Renal pelvis (tissue), 1 donor: ENCODE measurements at regions not wholly inside any gene's neighbourhood (a gene's known extent, or its start where the extent isn't known, plus 50 kb on each side); places are given as distances from the start of the nearest gene placed in this dataset.
"Not testable (repeated sequence)": the region's sequence is repeated elsewhere in the genome, so short reads cannot be mapped to it uniquely, and the experiment has no call there.

Experiments
- DNase-seq: peaks from one replicate; pipeline ENCODE4 v3.0.0-alpha.2; 2013

DNA sequence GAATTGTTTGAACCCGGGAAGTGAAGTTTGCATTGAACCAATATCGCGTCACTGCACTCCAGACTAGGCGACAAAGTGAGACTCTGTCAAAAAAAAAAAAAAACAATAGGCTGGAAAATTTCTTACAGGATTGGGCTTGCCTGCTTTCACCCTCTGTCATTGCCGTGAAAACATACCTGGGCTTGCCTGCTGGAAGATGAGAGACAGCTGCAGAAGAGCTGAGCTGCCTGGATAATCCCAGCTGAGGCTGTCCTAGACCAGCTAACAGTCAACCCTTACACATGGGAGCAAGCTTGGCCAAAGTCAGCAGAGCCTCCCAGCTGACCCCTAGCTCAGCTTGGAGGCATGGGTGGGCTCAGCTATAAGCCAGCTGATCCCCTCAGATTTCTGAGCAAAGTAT lies 306.2 kb downstream of the CCSER2 start:
- DNase-seq = no peak

GRCh38 chr10:84650628-84651027 lies 322.2 kb downstream of the CCSER2 start:
- DNase-seq = not testable (repeated sequence)

GRCh38 chr10:84654671-84655070 lies 326.3 kb downstream of the CCSER2 start:
- DNase-seq = no peak

DNA sequence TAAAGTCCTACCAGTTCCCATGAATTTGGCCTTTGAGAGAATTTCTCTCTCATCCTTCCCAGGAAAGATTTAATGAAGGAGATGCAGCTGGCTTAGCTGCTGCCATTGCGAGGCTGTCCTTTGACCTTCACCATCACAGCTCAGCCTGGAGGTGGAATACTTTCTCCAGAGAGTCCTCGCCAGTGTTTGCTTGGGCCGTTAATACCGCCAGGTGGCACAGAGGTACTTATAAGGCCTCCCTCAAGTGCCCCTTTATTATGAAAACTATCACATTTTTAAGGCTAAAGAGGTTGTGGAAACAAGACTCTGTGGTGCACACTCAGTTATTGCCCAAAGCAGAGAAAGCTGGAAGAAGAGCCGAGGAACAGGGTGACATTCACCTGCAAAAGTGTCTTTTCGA lies 330.6 kb downstream of the CCSER2 start:
- no peak for DNase-seq

GRCh38 chr10:84659497-84660439 lies 331.4 kb downstream of the CCSER2 start:
- no peak for DNase-seq

GRCh38 chr10:84660450-84661159 lies 332.2 kb downstream of the CCSER2 start:
- no peak for DNase-seq

DNA sequence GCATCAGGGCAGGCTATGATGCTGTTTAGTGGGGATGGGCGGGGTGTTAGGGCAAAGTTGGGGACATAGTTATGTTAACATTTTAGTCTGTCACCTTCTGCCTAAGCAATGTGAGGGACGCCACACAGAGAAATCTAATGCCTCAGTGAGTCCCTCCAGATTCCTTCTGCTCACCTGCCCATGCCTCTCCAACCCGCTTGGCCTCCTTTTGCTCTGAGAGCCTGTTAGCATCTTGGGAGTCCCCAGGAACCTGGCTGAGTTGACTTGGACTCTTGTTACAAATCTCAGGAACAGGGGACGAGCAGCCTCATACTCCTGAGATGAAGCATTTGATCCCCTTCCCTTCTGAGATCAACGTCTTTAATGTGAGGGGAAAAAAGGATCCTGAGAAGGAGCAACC lies 336.8 kb downstream of the CCSER2 start:
- no peak for DNase-seq

- no peak for DNase-seq
These were observed 337.6 kb downstream of the CCSER2 start for GRCh38 chr10:84665883-84666463.

GRCh38 chr10:84668186-84668763 lies 339.9 kb downstream of the CCSER2 start:
- no peak for DNase-seq

- DNase-seq = no peak
These were observed 346.7 kb downstream of the CCSER2 start for GRCh38 chr10:84675060-84675459.

GRCh38 chr10:84676536-84676935 lies 348.1 kb downstream of the CCSER2 start:
- DNase-seq = no peak

DNA sequence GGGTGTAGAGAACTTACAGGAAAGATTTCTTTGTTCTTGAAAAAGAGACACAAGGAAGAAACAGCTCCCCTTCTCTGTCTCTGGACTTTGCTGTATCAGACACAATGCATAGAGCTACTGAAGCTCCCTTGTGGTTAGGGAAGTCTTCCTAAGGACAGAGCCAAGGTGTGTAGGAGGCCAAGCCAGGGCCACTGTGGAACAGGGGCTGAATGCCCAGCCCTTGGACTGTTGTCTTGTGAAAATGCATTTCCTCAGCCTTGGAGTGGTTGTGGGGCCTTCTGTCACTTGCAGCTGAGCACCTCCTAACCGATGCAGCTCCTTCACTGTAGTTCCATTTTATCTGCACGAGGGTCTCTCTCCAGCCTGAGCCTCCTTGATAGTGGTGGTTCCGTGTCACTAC lies 353.4 kb downstream of the CCSER2 start:
- no peak for DNase-seq

- no peak for DNase-seq
These were observed 355.2 kb downstream of the CCSER2 start for GRCh38 chr10:84683550-84683949.

- DNase-seq = no peak
These were observed 355.8 kb downstream of the CCSER2 start for GRCh38 chr10:84683980-84684740.

- no peak for DNase-seq
These were observed 356.8 kb downstream of the CCSER2 start for GRCh38 chr10:84685047-84685660.

GRCh38 chr10:84693006-84693405 lies 364.6 kb downstream of the CCSER2 start:
- DNase-seq = no peak

GRCh38 chr10:84695902-84696301 lies 367.5 kb downstream of the CCSER2 start:
- no peak for DNase-seq

- DNase-seq = no peak
These were observed 368.2 kb downstream of the CCSER2 start for GRCh38 chr10:84696610-84697009.

DNA sequence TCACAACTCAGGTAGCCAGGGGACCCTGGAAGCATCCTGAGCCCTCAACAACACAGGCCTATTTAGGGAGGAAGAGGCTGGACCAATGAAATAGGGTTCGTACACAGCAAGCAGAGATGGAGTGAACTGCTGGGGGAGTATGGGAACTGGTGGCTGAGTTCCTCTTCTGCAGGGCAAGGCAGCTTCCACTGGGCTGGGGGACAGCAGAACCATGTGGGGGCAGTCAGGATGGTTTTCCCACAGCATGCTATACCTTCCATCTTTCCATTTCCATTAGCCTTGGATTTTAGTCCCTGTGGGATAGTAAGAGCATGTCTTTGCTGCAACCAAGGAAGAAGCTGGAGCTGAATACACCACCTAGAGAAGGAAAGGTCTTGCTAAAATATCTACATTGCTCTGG lies 370.6 kb downstream of the CCSER2 start:
- DNase-seq = no peak

DNA sequence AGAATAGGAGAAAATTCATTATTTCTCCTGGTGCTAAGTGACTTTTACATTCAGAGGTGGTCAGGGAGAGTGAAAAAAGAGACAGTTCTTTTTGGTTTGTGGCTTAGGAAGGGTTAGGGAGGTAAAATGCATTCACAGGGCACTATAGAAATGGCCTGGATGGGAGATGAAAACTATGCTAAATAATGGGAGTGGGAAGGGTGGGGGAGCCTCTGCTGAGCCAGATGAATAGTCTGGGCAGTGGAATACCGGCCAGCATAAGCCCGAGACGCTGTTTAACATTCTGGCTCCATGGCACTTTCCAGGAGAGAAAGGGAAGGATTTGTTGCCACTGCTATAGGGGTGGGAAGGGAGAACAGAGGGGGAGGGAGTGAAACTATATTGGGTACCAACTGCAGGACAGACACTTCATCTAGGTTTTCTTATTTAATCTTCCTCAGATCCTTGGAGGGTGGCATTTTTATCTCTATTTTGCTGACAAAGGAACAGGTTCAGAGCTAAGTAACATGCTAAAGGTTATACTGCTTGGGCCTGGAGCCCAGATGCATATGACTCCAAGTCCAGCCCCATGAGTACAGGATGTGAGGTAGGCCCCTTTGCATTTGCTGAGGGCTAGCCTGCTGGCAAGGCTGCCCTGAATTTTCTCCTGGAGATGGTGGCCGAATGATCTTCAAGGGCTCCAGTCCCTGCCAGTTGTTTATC lies 372.4 kb downstream of the CCSER2 start:
- no peak for DNase-seq

- no peak for DNase-seq
These were observed 373.0 kb downstream of the CCSER2 start for GRCh38 chr10:84701370-84701720.
